MM.1S (cell line): ENCODE measurements at regions not wholly inside any gene's neighbourhood (a gene's known extent, or its start where the extent isn't known, plus 50 kb on each side); places are given as distances from the start of the nearest gene placed in this dataset.

Source experiments
- DNase-seq: peaks from one replicate; pipeline ENCODE4 v3.0.0-alpha.2; 2015
- H2AFZ ChIP-seq: fragments of 300-600 bp; sonication (generic); 2 replicates; pipeline ENCODE4 v1.6.0; 2016; ENCODE audit warnings: antibody characterized with exemption, low read length
- H3F3A ChIP-seq: fragments of 300-600 bp; sonication (generic); 2 replicates; pipeline ENCODE4 v1.6.1; 2016; ENCODE audit warnings: mild to moderate bottlenecking, antibody characterized with exemption, low read length, moderate library complexity, mixed read lengths; ENCODE audit not compliant: insufficient read depth
- H3K27ac ChIP-seq: fragments of 300-600 bp; sonication (generic); 2 replicates; pipeline ENCODE4 v1.5.1; 2016; ENCODE audit warnings: mild to moderate bottlenecking, low read length
- H3K27me3 ChIP-seq: fragments of 300-600 bp; sonication (generic); replicated peaks from 2 replicates; pipeline ENCODE4 v1.6.0; 2016; ENCODE audit warnings: low read length; ENCODE audit not compliant: insufficient read depth
- H3K36me3 ChIP-seq: fragments of 300-600 bp; sonication (generic); replicated peaks from 2 replicates; pipeline ENCODE4 v1.6.1; 2016; ENCODE audit warnings: mild to moderate bottlenecking, low read length, mixed read lengths; ENCODE audit not compliant: insufficient read depth
- H3K4me1 ChIP-seq: fragments of 300-600 bp; sonication (generic); 2 replicates; pipeline ENCODE4 v1.6.1; 2016; ENCODE audit warnings: low read length, mixed read lengths
- H3K4me2 ChIP-seq: fragments of 300-600 bp; sonication (generic); 2 replicates; pipeline ENCODE4 v1.6.0; 2016; ENCODE audit warnings: low read depth, low read length
- H3K4me3 ChIP-seq: fragments of 300-600 bp; sonication (generic); 2 replicates; pipeline ENCODE4 v1.5.1; 2016; ENCODE audit warnings: low read length, mixed read lengths
- H3K79me2 ChIP-seq: fragments of 300-600 bp; sonication (generic); 2 replicates; pipeline ENCODE4 v1.6.1; 2016; ENCODE audit warnings: mixed run types, low read length, mixed read lengths
- H3K9ac ChIP-seq: fragments of 300-600 bp; sonication (generic); 2 replicates; pipeline ENCODE4 v1.6.1; 2016; ENCODE audit warnings: low read length, mixed read lengths
- H3K9me2 ChIP-seq: fragments of 300-600 bp; sonication (generic); replicated peaks from 2 replicates; pipeline ENCODE4 v1.6.1; 2016; ENCODE audit warnings: mild to moderate bottlenecking, low read length, mixed read lengths; ENCODE audit not compliant: insufficient read depth
- H3K9me3 ChIP-seq: fragments of 300-600 bp; sonication (generic); replicated peaks from 2 replicates; pipeline ENCODE4 v1.6.1; 2016; ENCODE audit warnings: mild to moderate bottlenecking, low read length, mixed read lengths; ENCODE audit not compliant: insufficient read depth
- H4K20me1 ChIP-seq: fragments of 300-600 bp; sonication (generic); 2 replicates; pipeline ENCODE4 v1.6.1; 2016; ENCODE audit warnings: mild to moderate bottlenecking, low read length, moderate library complexity, mixed read lengths; ENCODE audit not compliant: insufficient read depth
- CTCF ChIP-seq: fragments of 300-600 bp; sonication (generic); IDR thresholded peaks from 2 replicates; pipeline ENCODE4 v1.5.1; 2016; ENCODE audit warnings: antibody characterized with exemption, low read length, mixed read lengths
- EZH2 ChIP-seq: fragments of 300-600 bp; sonication (generic); optimal IDR thresholded peaks from 2 replicates; pipeline ENCODE3; 2017; ENCODE audit warnings: low read depth, mild to moderate bottlenecking, antibody characterized with exemption, low read length, mixed read lengths
- EZH2phosphoT487 ChIP-seq: fragments of 300-600 bp; sonication (generic); IDR thresholded peaks from 2 replicates; pipeline ENCODE4 v1.6.1; 2018; ENCODE audit warnings: antibody characterized with exemption, low read length

DNA sequence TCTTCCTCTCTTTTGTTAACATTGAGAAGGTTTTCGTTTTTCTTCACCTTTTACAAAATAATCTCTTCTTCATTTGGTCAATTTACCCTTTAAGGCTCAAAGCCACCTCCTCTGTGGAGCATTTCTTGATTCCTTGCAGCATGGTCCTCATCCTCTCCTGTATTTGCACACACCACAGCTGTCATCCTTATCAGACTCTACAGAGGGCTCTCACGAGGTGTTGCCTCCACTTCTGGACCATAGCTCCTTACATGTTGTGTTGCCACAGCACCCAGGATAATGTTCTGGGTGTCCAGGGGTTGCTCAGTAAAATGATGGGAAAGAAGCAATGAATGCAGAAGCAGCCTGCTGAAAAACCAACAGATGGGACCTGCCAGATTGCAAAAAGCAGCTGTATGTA is 192.8 kb downstream of the SH2D4B start:
- no peak for DNase-seq
- H2AFZ ChIP-seq = no peak overlapping the region
- H3K79me2 ChIP-seq = no peaks in the 10 kb centered on the region
- H3K36me3 ChIP-seq = no peaks in the 10 kb centered on the region
- H3F3A ChIP-seq = no peaks in the 10 kb centered on the region
- H3K4me1 ChIP-seq = no peaks in the 10 kb centered on the region
- H3K9me3 ChIP-seq = no peaks in the 10 kb centered on the region
- no peak overlapping the region for H3K27ac ChIP-seq
- H3K9ac ChIP-seq = no peak overlapping the region
- H3K9me2 ChIP-seq = no peaks in the 10 kb centered on the region
- no peaks in the 10 kb centered on the region for H3K27me3 ChIP-seq
- no peak overlapping the region for H3K4me2 ChIP-seq
- no peaks in the 10 kb centered on the region for H4K20me1 ChIP-seq
- H3K4me3 ChIP-seq = no peak overlapping the region
- no peak for TF ChIP-seq EZH2phosphoT487
- TF ChIP-seq CTCF = no peak
- no peak for TF ChIP-seq EZH2

DNA sequence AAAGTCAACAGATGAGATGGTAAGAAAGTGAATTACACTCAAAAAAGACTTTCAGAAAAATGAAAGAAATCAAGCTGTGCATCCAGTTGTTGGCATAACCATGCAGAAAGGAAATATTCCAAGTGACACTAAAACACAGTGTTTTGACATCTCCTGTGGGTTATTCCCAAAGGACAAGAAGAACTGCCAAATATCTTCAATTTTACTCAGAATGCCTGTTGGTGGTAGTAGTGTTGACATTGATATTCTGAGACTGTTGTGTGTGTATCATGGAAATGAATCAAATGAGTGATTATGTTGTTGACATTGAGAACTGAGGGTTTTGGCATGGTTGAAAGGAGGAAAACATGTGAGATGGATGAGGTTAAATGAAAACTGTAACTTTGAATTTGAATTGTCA is 196.9 kb downstream of the SH2D4B start:
- no peak overlapping the region for H3K4me3 ChIP-seq
- no peak overlapping the region for H3K27ac ChIP-seq
- no peak for DNase-seq
- no peaks in the 10 kb centered on the region for H3K9me2 ChIP-seq
- no peak overlapping the region for H3K4me2 ChIP-seq
- no peak overlapping the region for H3K9ac ChIP-seq
- no peaks in the 10 kb centered on the region for H3K4me1 ChIP-seq
- TF ChIP-seq CTCF (no peak), EZH2 (no peak), EZH2phosphoT487 (no peak)
- no peaks in the 10 kb centered on the region for H3K9me3 ChIP-seq
- H3K79me2 ChIP-seq = no peaks in the 10 kb centered on the region
- no peaks in the 10 kb centered on the region for H3K27me3 ChIP-seq
- H3K36me3 ChIP-seq = no peaks in the 10 kb centered on the region
- no peak overlapping the region for H2AFZ ChIP-seq
- H4K20me1 ChIP-seq = no peaks in the 10 kb centered on the region
- H3F3A ChIP-seq = no peaks in the 10 kb centered on the region

- no peak for DNase-seq
- no peaks in the 10 kb centered on the region for H3K9me2 ChIP-seq
- H3K4me1 ChIP-seq = no peaks in the 10 kb centered on the region
- H3K9me3 ChIP-seq = no peaks in the 10 kb centered on the region
- H3F3A ChIP-seq = no peaks in the 10 kb centered on the region
- no peak for TF ChIP-seq EZH2phosphoT487
- TF ChIP-seq CTCF = no peak
- TF ChIP-seq EZH2 = no peak
- no peak overlapping the region for H3K27ac ChIP-seq
- no peaks in the 10 kb centered on the region for H3K79me2 ChIP-seq
- H2AFZ ChIP-seq = no peak overlapping the region
- no peaks in the 10 kb centered on the region for H3K36me3 ChIP-seq
- no peaks in the 10 kb centered on the region for H4K20me1 ChIP-seq
- no peak overlapping the region for H3K4me3 ChIP-seq
- H3K4me2 ChIP-seq = no peak overlapping the region
- no peak overlapping the region for H3K9ac ChIP-seq
- no peaks in the 10 kb centered on the region for H3K27me3 ChIP-seq
These were observed 199.5 kb downstream of the SH2D4B start for GRCh38 chr10:80737209-80737608.

DNA sequence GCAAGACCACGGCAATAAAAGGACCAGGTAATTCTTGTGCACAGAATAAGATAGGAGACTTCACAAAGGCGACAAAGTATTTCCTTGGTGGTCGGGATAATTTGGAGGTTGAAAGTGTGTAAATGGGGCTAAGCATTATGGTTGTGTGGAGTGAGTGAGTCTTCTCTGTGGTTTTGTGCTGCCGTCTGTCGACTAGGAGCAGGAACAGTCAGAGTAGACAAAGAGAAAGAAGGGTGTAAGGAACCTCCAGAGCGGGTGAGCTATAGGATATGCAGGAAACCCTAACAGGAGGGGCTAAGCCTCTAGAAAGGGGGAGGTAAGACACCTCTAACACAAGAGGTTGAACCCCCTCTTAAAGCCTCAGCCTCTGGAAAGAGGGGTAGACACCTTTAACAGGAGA is 201.6 kb downstream of the SH2D4B start:
- Histone ChIP-seq H4K20me1 (no peaks in the 10 kb centered on the region), H3K4me2 (no peak overlapping the region), H3K79me2 (no peaks in the 10 kb centered on the region), H3K27ac (no peak overlapping the region), H3K9ac (no peak overlapping the region), H3K36me3 (no peaks in the 10 kb centered on the region), H3K9me2 (no peaks in the 10 kb centered on the region), H3K4me1 (no peaks in the 10 kb centered on the region), H3K4me3 (no peak overlapping the region), H3F3A (no peaks in the 10 kb centered on the region), H3K27me3 (no peaks in the 10 kb centered on the region), H3K9me3 (no peaks in the 10 kb centered on the region), H2AFZ (no peak overlapping the region)
- TF ChIP-seq EZH2 (no peak), EZH2phosphoT487 (no peak), CTCF (no peak)
- no peak for DNase-seq
